Upper lobe of left lung (tissue), 4 donors: ENCODE measurements at regions not wholly inside any gene's neighbourhood (a gene's known extent, or its start where the extent isn't known, plus 50 kb on each side); places are given as distances from the start of the nearest gene placed in this dataset.

Source experiments
- POLR2A ChIP-seq, 4 donors: fragments of 450-650 bp; IDR thresholded peaks; one replicate each; pipeline ENCODE4 v1.5.1; 2016 to 2017; ENCODE audit warnings: antibody characterized with exemption in 4 of 4, mild to moderate bottlenecking in 2 of 4
- POLR2AphosphoS5 ChIP-seq, 2 donors: sonication (generic); formaldehyde crosslinking; IDR thresholded peaks; one replicate each; pipeline ENCODE4 v1.5.1; 2017; ENCODE audit warnings: antibody characterized with exemption in 2 of 2
- TF ChIP-seq, protein P1 (sequence below), 6 experiments: fragments of 450-650 bp in 4 of 6; fragments of 200-600 bp in 2 of 6; sonication (generic) in 2 of 6; IDR thresholded peaks; one replicate each; pipeline ENCODE4 v1.5.1; 2016 to 2019; ENCODE audit warnings: antibody characterized with exemption in 6 of 6

DNA sequence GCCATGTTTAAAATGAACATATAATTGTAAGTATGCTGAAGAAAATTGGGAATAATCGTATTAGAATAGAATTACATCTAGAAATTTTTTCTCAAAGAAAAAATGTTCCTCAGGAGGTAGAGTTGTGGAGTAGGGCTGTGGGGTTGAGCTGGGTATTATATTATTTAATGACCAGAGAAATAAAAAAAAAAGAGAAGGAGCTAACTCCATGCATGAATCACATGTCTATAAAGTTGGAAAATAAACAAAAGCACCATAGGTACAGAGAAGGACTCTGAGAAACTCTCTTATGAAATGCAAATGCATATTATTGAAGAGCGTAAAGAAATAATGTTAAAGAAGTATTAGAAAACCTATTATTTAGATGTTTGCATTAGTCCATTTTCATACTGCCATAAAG lies 405.5 kb downstream of the EFNB2 start:
- TF ChIP-seq, protein P1, sequence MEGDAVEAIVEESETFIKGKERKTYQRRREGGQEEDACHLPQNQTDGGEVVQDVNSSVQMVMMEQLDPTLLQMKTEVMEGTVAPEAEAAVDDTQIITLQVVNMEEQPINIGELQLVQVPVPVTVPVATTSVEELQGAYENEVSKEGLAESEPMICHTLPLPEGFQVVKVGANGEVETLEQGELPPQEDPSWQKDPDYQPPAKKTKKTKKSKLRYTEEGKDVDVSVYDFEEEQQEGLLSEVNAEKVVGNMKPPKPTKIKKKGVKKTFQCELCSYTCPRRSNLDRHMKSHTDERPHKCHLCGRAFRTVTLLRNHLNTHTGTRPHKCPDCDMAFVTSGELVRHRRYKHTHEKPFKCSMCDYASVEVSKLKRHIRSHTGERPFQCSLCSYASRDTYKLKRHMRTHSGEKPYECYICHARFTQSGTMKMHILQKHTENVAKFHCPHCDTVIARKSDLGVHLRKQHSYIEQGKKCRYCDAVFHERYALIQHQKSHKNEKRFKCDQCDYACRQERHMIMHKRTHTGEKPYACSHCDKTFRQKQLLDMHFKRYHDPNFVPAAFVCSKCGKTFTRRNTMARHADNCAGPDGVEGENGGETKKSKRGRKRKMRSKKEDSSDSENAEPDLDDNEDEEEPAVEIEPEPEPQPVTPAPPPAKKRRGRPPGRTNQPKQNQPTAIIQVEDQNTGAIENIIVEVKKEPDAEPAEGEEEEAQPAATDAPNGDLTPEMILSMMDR (IDR thresholded peaks at IDR 0.05): no peak
- no peak for TF ChIP-seq POLR2A (IDR thresholded peaks at IDR 0.05)
- TF ChIP-seq POLR2AphosphoS5 (IDR thresholded peaks at IDR 0.05): no peak
